ENCODE measurements at regions not wholly inside any gene's neighbourhood (a gene's known extent, or its start where the extent isn't known, plus 50 kb on each side); places are given as distances from the start of the nearest gene placed in this dataset.

GRCh38 chr12:22755629-22756028 lies 130.7 kb downstream of the ETNK1 start:
- TF ChIP-seq, protein P1, sequence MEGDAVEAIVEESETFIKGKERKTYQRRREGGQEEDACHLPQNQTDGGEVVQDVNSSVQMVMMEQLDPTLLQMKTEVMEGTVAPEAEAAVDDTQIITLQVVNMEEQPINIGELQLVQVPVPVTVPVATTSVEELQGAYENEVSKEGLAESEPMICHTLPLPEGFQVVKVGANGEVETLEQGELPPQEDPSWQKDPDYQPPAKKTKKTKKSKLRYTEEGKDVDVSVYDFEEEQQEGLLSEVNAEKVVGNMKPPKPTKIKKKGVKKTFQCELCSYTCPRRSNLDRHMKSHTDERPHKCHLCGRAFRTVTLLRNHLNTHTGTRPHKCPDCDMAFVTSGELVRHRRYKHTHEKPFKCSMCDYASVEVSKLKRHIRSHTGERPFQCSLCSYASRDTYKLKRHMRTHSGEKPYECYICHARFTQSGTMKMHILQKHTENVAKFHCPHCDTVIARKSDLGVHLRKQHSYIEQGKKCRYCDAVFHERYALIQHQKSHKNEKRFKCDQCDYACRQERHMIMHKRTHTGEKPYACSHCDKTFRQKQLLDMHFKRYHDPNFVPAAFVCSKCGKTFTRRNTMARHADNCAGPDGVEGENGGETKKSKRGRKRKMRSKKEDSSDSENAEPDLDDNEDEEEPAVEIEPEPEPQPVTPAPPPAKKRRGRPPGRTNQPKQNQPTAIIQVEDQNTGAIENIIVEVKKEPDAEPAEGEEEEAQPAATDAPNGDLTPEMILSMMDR (IDR thresholded peaks at IDR 0.05 in 4 of 5, conservative IDR thresholded peaks at IDR 0.05 in 1 of 5): no peak
- TF ChIP-seq POLR2A (IDR thresholded peaks at IDR 0.05): no peak

Data from gastrocnemius medialis (tissue), 4 donors.